Peyer's patch (tissue), 4 donors: ENCODE measurements at regions not wholly inside any gene's neighbourhood (a gene's known extent, or its start where the extent isn't known, plus 50 kb on each side); places are given as distances from the start of the nearest gene placed in this dataset.

Experiments used
- DNase-seq, 3 donors: peaks; one replicate each; pipeline ENCODE4 v3.0.0-alpha.2; 2017 to 2019
- H3K27ac ChIP-seq, 4 donors: fragments of 200-600 bp; sonication (generic); one replicate each; pipeline ENCODE4 v1.5.1; 2016 to 2019
- H3K27me3 ChIP-seq, 2 donors: fragments of 200-600 bp; sonication (generic); one replicate each; pipeline ENCODE4 v1.5.1; 2019
- H3K36me3 ChIP-seq, 3 donors: fragments of 200-600 bp; sonication (generic); one replicate each; pipeline ENCODE4 v1.5.1; 2016 to 2019
- H3K4me1 ChIP-seq, 4 donors: fragments of 200-600 bp; sonication (generic); one replicate each; pipeline ENCODE4 v1.5.1; 2016 to 2019
- H3K4me3 ChIP-seq, 4 donors: fragments of 200-600 bp; sonication (generic); 1 replicate in 3 of 4; 2 replicates in 1 of 4; pipeline ENCODE4 v1.5.1; 2016 to 2019; ENCODE audit warnings: mild to moderate bottlenecking in 1 of 4
- H3K9me3 ChIP-seq, 4 donors: fragments of 200-600 bp; sonication (generic); one replicate each; pipeline ENCODE4 v1.5.1; 2016 to 2019; ENCODE audit warnings: mild to moderate bottlenecking in 1 of 4
- CTCF ChIP-seq, 6 experiments: fragments of 450-650 bp in 4 of 6; fragments of 200-600 bp in 2 of 6; sonication (generic) in 1 of 6; IDR thresholded peaks; one replicate each; pipeline ENCODE4 v1.5.1; 2017 to 2019; ENCODE audit warnings: antibody characterized with exemption in 6 of 6, mild to moderate bottlenecking in 3 of 6, moderate library complexity in 1 of 6
- POLR2A ChIP-seq, 2 donors: fragments of 450-650 bp; IDR thresholded peaks; one replicate each; pipeline ENCODE4 v1.5.1; 2017; ENCODE audit warnings: antibody characterized with exemption in 2 of 2, mild to moderate bottlenecking in 2 of 2, moderate library complexity in 2 of 2

GRCh38 chr22:49215840-49216239, 611.8 kb downstream of the BRD1 start:
- peaks cover 0 to 4% (median 0%) of the 10 kb centered on the region in 4 donors for H3K9me3 ChIP-seq
- peak; percentile 6 to 9 (median 7) for DNase-seq
- H3K4me3 ChIP-seq = no peak overlapping the region

GRCh38 chr22:49214976-49215375, 612.7 kb downstream of the BRD1 start:
- Histone ChIP-seq H3K36me3 (no peaks in the 10 kb centered on the region), H3K4me3 (no peak overlapping the region), H3K27ac (no peak overlapping the region), H3K27me3 (no peaks in the 10 kb centered on the region), H3K9me3 (peaks cover 0 to 4% (median 0%) of the 10 kb centered on the region in 4 donors), H3K4me1 (no peaks in the 10 kb centered on the region)
- DNase-seq = peak in 2 of 3 donors; percentile 9 to 21
- TF ChIP-seq POLR2A (IDR thresholded peaks at IDR 0.05) = no peak
- TF ChIP-seq CTCF (IDR thresholded peaks at IDR 0.05) = no peak

More at GRCh38 chr22:49215840-49216239, 611.8 kb downstream of the BRD1 start:
- no peaks in the 10 kb centered on the region for H3K27me3 ChIP-seq
- H3K36me3 ChIP-seq = no peaks in the 10 kb centered on the region
- no peak overlapping the region for H3K27ac ChIP-seq
- H3K4me1 ChIP-seq = no peaks in the 10 kb centered on the region
- no peak for TF ChIP-seq CTCF (IDR thresholded peaks at IDR 0.05)

GRCh38 chr22:49213731-49214352, 613.8 kb downstream of the BRD1 start:
- no peak overlapping the region for H3K27ac ChIP-seq
- H3K36me3 ChIP-seq = no peaks in the 10 kb centered on the region
- DNase-seq = peak in 2 of 3 donors; percentile 15 to 16
- no peaks in the 10 kb centered on the region for H3K27me3 ChIP-seq
- no peaks in the 10 kb centered on the region for H3K4me1 ChIP-seq
- TF ChIP-seq POLR2A (IDR thresholded peaks at IDR 0.05) (no peak), CTCF (IDR thresholded peaks at IDR 0.05) (no peak)
- no peak overlapping the region for H3K4me3 ChIP-seq
- peaks cover 0 to 4% (median 0%) of the 10 kb centered on the region in 4 donors for H3K9me3 ChIP-seq

GRCh38 chr22:49212466-49212865, 615.2 kb downstream of the BRD1 start:
- Histone ChIP-seq H3K36me3 (no peaks in the 10 kb centered on the region), H3K9me3 (no peaks in the 10 kb centered on the region), H3K27me3 (no peaks in the 10 kb centered on the region), H3K27ac (no peak overlapping the region), H3K4me3 (no peak overlapping the region), H3K4me1 (no peaks in the 10 kb centered on the region)
- peak in 2 of 3 donors; percentile 19 to 33 for DNase-seq
- TF ChIP-seq POLR2A (IDR thresholded peaks at IDR 0.05) (no peak), CTCF (IDR thresholded peaks at IDR 0.05) (no peak)

GRCh38 chr22:49212002-49212401, 615.7 kb downstream of the BRD1 start:
- Histone ChIP-seq H3K4me1 (no peaks in the 10 kb centered on the region), H3K4me3 (no peak overlapping the region), H3K9me3 (no peaks in the 10 kb centered on the region), H3K27ac (no peak overlapping the region), H3K36me3 (no peaks in the 10 kb centered on the region), H3K27me3 (no peaks in the 10 kb centered on the region)
- DNase-seq = peak in 2 of 3 donors; percentile 3 to 5
- TF ChIP-seq CTCF (IDR thresholded peaks at IDR 0.05) (no peak), POLR2A (IDR thresholded peaks at IDR 0.05) (no peak)
